HEK293 (cell line): ENCODE measurements at regions not wholly inside any gene's neighbourhood (a gene's known extent, or its start where the extent isn't known, plus 50 kb on each side); places are given as distances from the start of the nearest gene placed in this dataset.

Experiments
- ZNF530 ChIP-seq: fragments of 450-650 bp; formaldehyde crosslinking; IDR thresholded peaks from 2 replicates; pipeline ENCODE4 v1.5.1; 2016; ENCODE audit warnings: low read depth, missing biosample characterization, missing genetic modification characterization
- ZNF837 ChIP-seq: fragments of 450-650 bp; formaldehyde crosslinking; IDR thresholded peaks from 2 replicates; pipeline ENCODE4 v1.5.1; 2016; ENCODE audit warnings: missing biosample characterization, missing genetic modification characterization
- TF ChIP-seq, protein P1 (sequence below): fragments of 450-650 bp; formaldehyde crosslinking; IDR thresholded peaks from 2 replicates; pipeline ENCODE4 v1.5.1; 2016; ENCODE audit warnings: missing biosample characterization, missing genetic modification characterization
- TF ChIP-seq, protein P2 (sequence below): fragments of 450-650 bp; formaldehyde crosslinking; conservative IDR thresholded peaks from 2 replicates; pipeline ENCODE4 v1.5.1; 2016; ENCODE audit warnings: low read depth, missing biosample characterization, missing genetic modification characterization

GRCh38 chrX:128906753-128907152, 616.5 kb downstream of the SMARCA1 start:
- TF ChIP-seq ZNF530 (tag by site-specific recombination): no peak
- no peak for TF ChIP-seq ZNF837 (tag by site-specific recombination)
- TF ChIP-seq, protein P1, sequence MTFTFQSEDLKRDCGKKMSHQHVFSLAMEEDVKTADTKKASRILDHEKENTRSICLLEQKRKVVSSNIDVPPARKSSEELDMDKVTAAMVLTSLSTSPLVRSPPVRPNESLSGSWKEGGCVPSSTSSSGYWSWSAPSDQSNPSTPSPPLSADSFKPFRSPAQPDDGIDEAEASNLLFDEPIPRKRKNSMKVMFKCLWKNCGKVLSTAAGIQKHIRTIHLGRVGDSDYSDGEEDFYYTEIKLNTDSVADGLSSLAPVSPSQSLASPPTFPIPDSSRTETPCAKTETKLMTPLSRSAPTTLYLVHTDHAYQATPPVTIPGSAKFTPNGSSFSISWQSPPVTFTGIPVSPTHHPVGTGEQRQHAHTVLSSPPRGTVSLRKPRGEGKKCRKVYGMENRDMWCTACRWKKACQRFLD (tag by site-specific recombination): no peak
- TF ChIP-seq, protein P2, sequence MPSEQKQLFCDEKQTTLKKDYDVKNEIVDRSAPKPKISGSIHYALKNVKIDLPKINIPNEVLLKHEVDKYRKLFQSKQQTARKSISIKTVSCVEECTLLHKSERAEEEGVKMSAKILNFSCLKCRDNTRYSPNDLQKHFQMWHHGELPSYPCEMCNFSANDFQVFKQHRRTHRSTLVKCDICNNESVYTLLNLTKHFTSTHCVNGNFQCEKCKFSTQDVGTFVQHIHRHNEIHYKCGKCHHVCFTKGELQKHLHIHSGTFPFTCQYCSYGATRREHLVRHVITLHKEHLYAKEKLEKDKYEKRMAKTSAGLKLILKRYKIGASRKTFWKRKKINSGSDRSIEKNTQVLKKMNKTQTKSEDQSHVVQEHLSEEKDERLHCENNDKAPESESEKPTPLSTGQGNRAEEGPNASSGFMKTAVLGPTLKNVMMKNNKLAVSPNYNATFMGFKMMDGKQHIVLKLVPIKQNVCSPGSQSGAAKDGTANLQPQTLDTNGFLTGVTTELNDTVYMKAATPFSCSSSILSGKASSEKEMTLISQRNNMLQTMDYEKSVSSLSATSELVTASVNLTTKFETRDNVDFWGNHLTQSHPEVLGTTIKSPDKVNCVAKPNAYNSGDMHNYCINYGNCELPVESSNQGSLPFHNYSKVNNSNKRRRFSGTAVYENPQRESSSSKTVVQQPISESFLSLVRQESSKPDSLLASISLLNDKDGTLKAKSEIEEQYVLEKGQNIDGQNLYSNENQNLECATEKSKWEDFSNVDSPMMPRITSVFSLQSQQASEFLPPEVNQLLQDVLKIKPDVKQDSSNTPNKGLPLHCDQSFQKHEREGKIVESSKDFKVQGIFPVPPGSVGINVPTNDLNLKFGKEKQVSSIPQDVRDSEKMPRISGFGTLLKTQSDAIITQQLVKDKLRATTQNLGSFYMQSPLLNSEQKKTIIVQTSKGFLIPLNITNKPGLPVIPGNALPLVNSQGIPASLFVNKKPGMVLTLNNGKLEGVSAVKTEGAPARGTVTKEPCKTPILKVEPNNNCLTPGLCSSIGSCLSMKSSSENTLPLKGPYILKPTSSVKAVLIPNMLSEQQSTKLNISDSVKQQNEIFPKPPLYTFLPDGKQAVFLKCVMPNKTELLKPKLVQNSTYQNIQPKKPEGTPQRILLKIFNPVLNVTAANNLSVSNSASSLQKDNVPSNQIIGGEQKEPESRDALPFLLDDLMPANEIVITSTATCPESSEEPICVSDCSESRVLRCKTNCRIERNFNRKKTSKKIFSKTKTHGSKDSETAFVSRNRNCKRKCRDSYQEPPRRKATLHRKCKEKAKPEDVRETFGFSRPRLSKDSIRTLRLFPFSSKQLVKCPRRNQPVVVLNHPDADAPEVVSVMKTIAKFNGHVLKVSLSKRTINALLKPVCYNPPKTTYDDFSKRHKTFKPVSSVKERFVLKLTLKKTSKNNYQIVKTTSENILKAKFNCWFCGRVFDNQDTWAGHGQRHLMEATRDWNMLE (tag by site-specific recombination): no peak
